Muscle layer of colon (tissue), 2 donors: ENCODE measurements at regions not wholly inside any gene's neighbourhood (a gene's known extent, or its start where the extent isn't known, plus 50 kb on each side); places are given as distances from the start of the nearest gene placed in this dataset.
"Not testable (repeated sequence)": the region's sequence is repeated elsewhere in the genome, so short reads cannot be mapped to it uniquely, and the experiment has no call there.

Source experiments
- H3K27ac ChIP-seq: one replicate; pipeline ENCODE4 v1.7.0; 2013; ENCODE audit warnings: low read depth, mild to moderate bottlenecking, low read length, moderate library complexity
- H3K27me3 ChIP-seq, 2 donors: one replicate each; pipeline ENCODE4 v1.7.0; 2013; ENCODE audit warnings: low read length in 2 of 2, mild to moderate bottlenecking in 2 of 2; ENCODE audit not compliant: insufficient read depth in 2 of 2, control insufficient read depth in 1 of 2
- H3K36me3 ChIP-seq: one replicate; pipeline ENCODE4 v1.7.0; 2013; ENCODE audit warnings: mild to moderate bottlenecking, low read length; ENCODE audit not compliant: insufficient read depth
- H3K4me1 ChIP-seq: one replicate; pipeline ENCODE4 v1.7.0; 2013; ENCODE audit warnings: mild to moderate bottlenecking, low read length; ENCODE audit not compliant: insufficient read depth
- H3K4me3 ChIP-seq, 2 donors: one replicate each; pipeline ENCODE4 v1.7.0; 2013; ENCODE audit warnings: low read length in 2 of 2, low read depth in 1 of 2, mild to moderate bottlenecking in 1 of 2, moderate library complexity in 1 of 2
- H3K9ac ChIP-seq: one replicate; pipeline ENCODE4 v1.7.0; 2013; ENCODE audit warnings: low read length
- H3K9me3 ChIP-seq: one replicate; pipeline ENCODE4 v1.7.0; 2013; ENCODE audit warnings: mild to moderate bottlenecking, low read length
- donor health status: abdominal sarcoma.
- donor health status: Adenocarcinoma of cecum.

DNA sequence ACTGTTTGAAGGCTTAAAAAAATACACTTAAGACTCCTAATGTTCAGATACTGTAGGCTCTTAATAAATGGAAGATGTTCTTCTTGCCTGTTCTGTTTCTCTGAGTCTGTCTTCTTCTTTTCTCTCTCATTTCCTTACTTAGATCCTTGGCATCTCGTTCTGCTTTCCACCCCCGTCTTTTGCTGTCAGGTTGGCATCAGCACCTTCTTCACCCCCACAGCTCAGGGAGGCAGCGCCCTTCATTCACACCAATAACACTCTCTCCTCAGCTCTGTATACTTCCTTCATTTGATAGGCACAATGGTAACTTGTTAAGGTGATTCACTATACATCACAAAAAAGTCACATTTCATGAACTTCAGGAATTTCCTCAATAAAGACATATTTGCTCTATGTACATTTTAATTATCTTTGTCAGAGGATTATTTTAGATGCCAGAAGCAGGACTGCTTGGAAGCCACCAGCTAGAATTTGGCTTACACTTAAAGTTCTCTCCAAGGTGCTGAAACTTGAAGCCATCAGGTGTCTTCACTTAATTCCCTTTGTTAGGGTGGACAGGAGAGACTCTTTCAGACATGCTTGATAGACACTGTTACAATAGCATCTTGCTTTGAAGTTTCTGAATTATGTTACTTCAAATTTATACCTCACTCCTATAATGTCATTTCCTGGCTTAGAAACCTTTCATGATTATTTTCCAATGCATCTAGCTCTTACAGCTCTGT lies 670.1 kb upstream of the C16orf82 start:
- Histone ChIP-seq H3K9me3 (no peaks in the 10 kb centered on the region), H3K27me3 (no peaks in the 10 kb centered on the region), H3K36me3 (no peaks in the 10 kb centered on the region), H3K9ac (no peak overlapping the region), H3K4me1 (no peaks in the 10 kb centered on the region), H3K4me3 (no peak overlapping the region), H3K27ac (no peak overlapping the region)

GRCh38 chr16:26413780-26414179 lies 652.9 kb upstream of the C16orf82 start:
- no peak overlapping the region for H3K27ac ChIP-seq
- no peak overlapping the region for H3K9ac ChIP-seq
- no peaks in the 10 kb centered on the region for H3K27me3 ChIP-seq
- no peaks in the 10 kb centered on the region for H3K36me3 ChIP-seq
- no peaks in the 10 kb centered on the region for H3K9me3 ChIP-seq
- H3K4me3 ChIP-seq = no peak overlapping the region
- H3K4me1 ChIP-seq = peaks cover 9% of the 10 kb centered on the region

DNA sequence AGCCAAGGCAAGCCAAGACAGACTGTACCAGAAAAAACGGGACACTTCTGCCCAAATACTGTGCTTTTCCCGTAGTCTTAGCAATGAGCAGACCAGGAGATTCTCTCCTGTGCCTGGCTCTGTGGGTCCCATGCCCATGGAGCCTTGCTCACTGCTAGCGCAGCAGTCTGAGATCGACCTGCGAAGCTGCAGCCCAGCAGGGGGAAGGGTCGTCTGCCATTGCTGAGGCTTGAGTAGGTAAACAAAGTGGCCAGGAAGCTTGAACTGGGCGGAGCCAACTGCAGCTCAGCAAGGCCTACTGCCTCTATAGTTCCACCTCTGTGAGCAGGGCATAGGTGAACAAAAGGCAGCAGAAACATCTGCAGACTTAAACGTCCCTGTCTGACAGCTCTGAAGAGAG lies 647.3 kb upstream of the C16orf82 start:
- not testable (repeated sequence) for H3K4me1 ChIP-seq, H3K4me3 ChIP-seq, H3K36me3 ChIP-seq, H3K27ac ChIP-seq, H3K27me3 ChIP-seq, H3K9me3 ChIP-seq, H3K9ac ChIP-seq

GRCh38 chr16:26430618-26431017 lies 636.1 kb upstream of the C16orf82 start:
- Histone ChIP-seq H3K4me3 (no peak overlapping the region), H3K36me3 (no peaks in the 10 kb centered on the region), H3K9me3 (no peaks in the 10 kb centered on the region), H3K4me1 (no peaks in the 10 kb centered on the region), H3K27ac (no peak overlapping the region), H3K9ac (no peak overlapping the region), H3K27me3 (no peaks in the 10 kb centered on the region)

GRCh38 chr16:26433807-26434206 lies 632.9 kb upstream of the C16orf82 start:
- no peaks in the 10 kb centered on the region for H3K9me3 ChIP-seq
- H3K36me3 ChIP-seq = no peaks in the 10 kb centered on the region
- no peaks in the 10 kb centered on the region for H3K4me1 ChIP-seq
- no peaks in the 10 kb centered on the region for H3K27me3 ChIP-seq
- no peak overlapping the region for H3K4me3 ChIP-seq
- H3K9ac ChIP-seq = no peak overlapping the region
- H3K27ac ChIP-seq = no peak overlapping the region

DNA sequence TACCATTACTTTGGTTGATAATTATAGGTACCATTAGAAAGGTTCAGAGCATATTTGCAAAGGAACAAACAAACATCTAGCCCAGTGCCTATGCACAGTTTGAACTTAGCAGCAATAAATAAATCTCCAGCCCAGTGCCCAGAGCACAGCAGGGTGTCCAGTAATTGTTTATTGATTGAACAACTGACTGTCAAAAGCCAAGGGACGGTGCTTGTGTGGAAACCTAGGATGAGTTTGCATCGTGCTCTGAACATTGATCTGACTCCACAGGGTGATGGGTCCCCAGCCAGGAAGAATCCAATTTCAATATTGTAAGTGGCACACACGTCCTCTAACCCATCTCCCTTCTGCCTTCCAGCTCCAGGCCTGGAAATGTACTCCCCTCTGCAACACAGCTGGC lies 625.5 kb upstream of the C16orf82 start:
- Histone ChIP-seq H3K27me3 (no peaks in the 10 kb centered on the region), H3K36me3 (no peaks in the 10 kb centered on the region), H3K4me1 (no peaks in the 10 kb centered on the region), H3K9ac (no peak overlapping the region), H3K27ac (no peak overlapping the region), H3K9me3 (no peaks in the 10 kb centered on the region), H3K4me3 (no peak overlapping the region)

GRCh38 chr16:26442321-26442720 lies 624.4 kb upstream of the C16orf82 start:
- Histone ChIP-seq H3K9ac (no peak overlapping the region), H3K4me3 (no peak overlapping the region), H3K4me1 (no peaks in the 10 kb centered on the region), H3K27me3 (no peaks in the 10 kb centered on the region), H3K27ac (no peak overlapping the region), H3K36me3 (no peaks in the 10 kb centered on the region), H3K9me3 (no peaks in the 10 kb centered on the region)

- Histone ChIP-seq H3K9ac (no peak overlapping the region), H3K4me3 (no peak overlapping the region), H3K27me3 (no peaks in the 10 kb centered on the region), H3K9me3 (no peaks in the 10 kb centered on the region), H3K27ac (no peak overlapping the region), H3K36me3 (no peaks in the 10 kb centered on the region), H3K4me1 (no peaks in the 10 kb centered on the region)
Measured at GRCh38 chr16:26447570-26447969, 619.2 kb upstream of the C16orf82 start.

GRCh38 chr16:26453215-26453614 lies 613.5 kb upstream of the C16orf82 start:
- no peak overlapping the region for H3K9ac ChIP-seq
- H3K27me3 ChIP-seq = no peaks in the 10 kb centered on the region
- H3K36me3 ChIP-seq = no peaks in the 10 kb centered on the region
- H3K9me3 ChIP-seq = no peaks in the 10 kb centered on the region
- H3K27ac ChIP-seq = no peak overlapping the region
- H3K4me1 ChIP-seq = peaks cover 5% of the 10 kb centered on the region
- no peak overlapping the region for H3K4me3 ChIP-seq

DNA sequence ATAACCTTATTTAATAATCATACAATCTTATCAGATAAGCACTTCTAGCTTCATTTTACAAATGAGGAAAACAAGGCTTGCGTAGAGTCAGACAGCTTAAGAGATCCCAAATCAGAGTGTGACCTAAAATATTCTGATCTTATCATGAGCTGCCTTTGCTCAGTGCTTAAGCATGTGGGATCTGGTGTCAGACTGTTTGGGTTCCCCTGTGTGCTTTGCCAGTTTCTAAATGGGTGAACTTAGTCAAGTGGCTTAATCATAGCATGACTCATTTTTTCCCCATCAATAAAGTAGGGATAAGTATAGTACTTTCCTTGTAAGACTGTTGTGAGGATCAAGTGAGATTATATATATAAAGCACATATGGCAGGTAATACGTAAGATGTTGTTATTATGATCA lies 612.6 kb upstream of the C16orf82 start:
- Histone ChIP-seq H3K9ac (no peak overlapping the region), H3K27ac (no peak overlapping the region), H3K36me3 (no peaks in the 10 kb centered on the region), H3K4me3 (no peak overlapping the region), H3K27me3 (no peaks in the 10 kb centered on the region), H3K4me1 (peaks cover 5% of the 10 kb centered on the region), H3K9me3 (no peaks in the 10 kb centered on the region)

DNA sequence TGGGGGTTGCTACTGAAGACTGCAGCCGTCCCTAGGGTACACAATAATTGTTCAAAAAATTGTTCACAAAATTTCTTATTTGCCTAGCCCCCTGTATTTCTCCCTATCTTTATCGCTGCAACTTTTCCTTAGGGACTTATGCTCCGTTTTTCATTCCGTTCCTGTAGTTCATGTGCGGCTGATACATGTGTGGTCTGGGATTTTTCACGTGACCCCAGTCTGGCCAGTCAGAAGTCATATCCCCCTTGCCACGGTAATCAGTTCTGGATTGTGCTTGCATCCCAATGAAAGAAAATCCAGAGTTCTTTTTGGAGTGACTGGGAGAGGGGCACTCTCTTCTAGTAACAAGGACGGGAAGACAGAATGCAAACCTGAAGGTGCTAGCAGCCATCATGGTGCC lies 610.7 kb upstream of the C16orf82 start:
- H3K36me3 ChIP-seq = no peaks in the 10 kb centered on the region
- no peaks in the 10 kb centered on the region for H3K27me3 ChIP-seq
- H3K4me1 ChIP-seq = peaks cover 5% of the 10 kb centered on the region
- no peak overlapping the region for H3K4me3 ChIP-seq
- H3K27ac ChIP-seq = no peak overlapping the region
- H3K9me3 ChIP-seq = no peaks in the 10 kb centered on the region
- no peak overlapping the region for H3K9ac ChIP-seq

DNA sequence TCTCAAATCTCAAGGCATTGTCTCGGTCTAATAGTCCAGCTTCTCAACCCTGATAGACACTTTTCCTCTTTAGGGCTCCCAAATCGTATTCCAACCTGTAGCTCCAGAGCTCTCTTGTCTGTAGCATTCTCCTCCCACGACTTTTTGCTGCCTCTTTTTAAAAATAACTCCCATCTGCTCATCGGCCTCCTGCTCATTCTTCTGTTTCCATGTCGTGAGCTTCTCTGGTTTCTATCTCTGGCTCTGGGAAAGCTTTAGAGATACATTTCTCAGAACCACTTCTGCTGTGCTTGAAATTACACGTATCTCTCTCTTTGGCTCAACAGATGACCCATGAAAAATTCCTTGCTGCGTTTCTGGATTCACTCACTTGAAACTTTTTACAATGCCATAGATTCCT lies 609.6 kb upstream of the C16orf82 start:
- no peak overlapping the region for H3K4me3 ChIP-seq
- no peak overlapping the region for H3K9ac ChIP-seq
- peaks cover 5% of the 10 kb centered on the region for H3K4me1 ChIP-seq
- no peaks in the 10 kb centered on the region for H3K9me3 ChIP-seq
- no peaks in the 10 kb centered on the region for H3K27me3 ChIP-seq
- H3K27ac ChIP-seq = no peak overlapping the region
- no peaks in the 10 kb centered on the region for H3K36me3 ChIP-seq
